HG02642 (cell line): ENCODE measurements at regions not wholly inside any gene's neighbourhood (a gene's known extent, or its start where the extent isn't known, plus 50 kb on each side); places are given as distances from the start of the nearest gene placed in this dataset.

Source experiments
- ATAC-seq: cut with Tn5 transposase; IDR thresholded peaks from one replicate; pipeline ENCODE4 v1.9.1; 2021; ENCODE audit warnings: mild to moderate bottlenecking; ENCODE audit not compliant: unreplicated experiment, poor library complexity

GRCh38 chr11:13103962-13104554 is 94.9 kb downstream of the RASSF10 start:
- ATAC-seq, result no peak

GRCh38 chr11:13104619-13105236 is 95.6 kb downstream of the RASSF10 start:
- no peak for ATAC-seq

GRCh38 chr11:13105237-13105844 is 96.2 kb downstream of the RASSF10 start:
- ATAC-seq, result peak; percentile 60

GRCh38 chr11:13107544-13108044 is 98.5 kb downstream of the RASSF10 start:
- no peak for ATAC-seq

GRCh38 chr11:13108416-13108815 is 99.3 kb downstream of the RASSF10 start:
- ATAC-seq, result no peak

- no peak for ATAC-seq
These were observed 100.5 kb downstream of the RASSF10 start for GRCh38 chr11:13109616-13110015.

- ATAC-seq, result no peak
These were observed 101.0 kb downstream of the RASSF10 start for GRCh38 chr11:13110145-13110544.

GRCh38 chr11:13110929-13111812 is 102.1 kb downstream of the RASSF10 start:
- ATAC-seq, result no peak

- no peak for ATAC-seq
These were observed 102.7 kb downstream of the RASSF10 start for GRCh38 chr11:13111813-13112130.

- ATAC-seq, result no peak
These were observed 105.7 kb downstream of the RASSF10 start for GRCh38 chr11:13114566-13115379.

- no peak for ATAC-seq
These were observed 106.2 kb downstream of the RASSF10 start for GRCh38 chr11:13115380-13115675.

- ATAC-seq, result no peak
These were observed 107.4 kb downstream of the RASSF10 start for GRCh38 chr11:13116491-13116890.

GRCh38 chr11:13117344-13117743 is 108.2 kb downstream of the RASSF10 start:
- no peak for ATAC-seq

- ATAC-seq, result no peak
These were observed 109.1 kb downstream of the RASSF10 start for GRCh38 chr11:13118194-13118593.

- no peak for ATAC-seq
These were observed 109.5 kb downstream of the RASSF10 start for GRCh38 chr11:13118650-13119049.

GRCh38 chr11:13119361-13119760 is 110.2 kb downstream of the RASSF10 start:
- ATAC-seq, result no peak

- no peak for ATAC-seq
These were observed 110.9 kb downstream of the RASSF10 start for GRCh38 chr11:13119941-13120520.

- ATAC-seq, result no peak
These were observed 111.6 kb downstream of the RASSF10 start for GRCh38 chr11:13120691-13121090.

- no peak for ATAC-seq
These were observed 117.3 kb downstream of the RASSF10 start for GRCh38 chr11:13126430-13126829.

GRCh38 chr11:13127161-13127560 is 118.0 kb downstream of the RASSF10 start:
- ATAC-seq, result no peak
